Loucy (cell line): ENCODE measurements at regions not wholly inside any gene's neighbourhood (a gene's known extent, or its start where the extent isn't known, plus 50 kb on each side); places are given as distances from the start of the nearest gene placed in this dataset.

Experiments used
- H2AFZ ChIP-seq: fragments of 200-600 bp; sonication (generic); 2 replicates; pipeline ENCODE4 v1.6.0; 2016; ENCODE audit warnings: antibody characterized with exemption, mild to moderate bottlenecking, low read length, moderate library complexity
- H3F3A ChIP-seq: fragments of 200-600 bp; 2 replicates; pipeline ENCODE4 v1.6.0; 2016; ENCODE audit warnings: antibody characterized with exemption, low read depth, mild to moderate bottlenecking
- H3K27me3 ChIP-seq: fragments of 200-600 bp; sonication (generic); 2 replicates; pipeline ENCODE4 v1.6.1; 2014; ENCODE audit warnings: low read length, mild to moderate bottlenecking; ENCODE audit not compliant: insufficient read depth, poor library complexity, severe bottlenecking
- H3K36me3 ChIP-seq: fragments of 200-600 bp; sonication (generic); 2 replicates; pipeline ENCODE4 v1.6.1; 2016; ENCODE audit warnings: low read length; ENCODE audit not compliant: insufficient read depth
- H3K4me1 ChIP-seq: fragments of 200-600 bp; sonication (generic); 2 replicates; pipeline ENCODE4 v1.5.1; 2014; ENCODE audit warnings: low read length, mild to moderate bottlenecking; ENCODE audit not compliant: insufficient read depth, poor library complexity, severe bottlenecking
- H3K4me2 ChIP-seq: fragments of 200-600 bp; sonication (generic); 2 replicates; pipeline ENCODE4 v1.6.0; 2014; ENCODE audit warnings: antibody characterized with exemption, low read length, low read depth, mild to moderate bottlenecking; ENCODE audit not compliant: poor library complexity, severe bottlenecking
- H3K4me3 ChIP-seq: fragments of 200-600 bp; sonication (generic); 2 replicates; pipeline ENCODE4 v1.5.1; 2014; ENCODE audit warnings: low read length, mild to moderate bottlenecking, mixed read lengths; ENCODE audit not compliant: poor library complexity, severe bottlenecking
- H3K79me2 ChIP-seq: fragments of 200-600 bp; sonication (generic); 2 replicates; pipeline ENCODE4 v1.6.1; 2014; ENCODE audit warnings: low read length; ENCODE audit not compliant: insufficient read depth
- H3K9ac ChIP-seq: fragments of 200-600 bp; sonication (generic); 2 replicates; pipeline ENCODE4 v1.6.0; 2014; ENCODE audit warnings: mild to moderate bottlenecking, low read depth, low read length, moderate library complexity; ENCODE audit not compliant: poor library complexity, severe bottlenecking
- H3K9me2 ChIP-seq: fragments of 200-600 bp; sonication (generic); replicated peaks from 2 replicates; pipeline ENCODE4 v1.6.1; 2016; ENCODE audit warnings: low read depth, low read length, mixed read lengths
- H3K9me3 ChIP-seq: fragments of 200-600 bp; sonication (generic); 2 replicates; pipeline ENCODE4 v1.6.1; 2014; ENCODE audit warnings: mild to moderate bottlenecking, antibody characterized with exemption, low read length, low read depth; ENCODE audit not compliant: insufficient read depth
- H4K20me1 ChIP-seq: fragments of 200-600 bp; sonication (generic); 2 replicates; pipeline ENCODE4 v1.6.0; 2014; ENCODE audit warnings: antibody characterized with exemption, low read length, mild to moderate bottlenecking; ENCODE audit not compliant: insufficient read depth, poor library complexity, severe bottlenecking
- CTCF ChIP-seq: fragments of 200-600 bp; sonication (generic); conservative IDR thresholded peaks from 2 replicates; pipeline ENCODE4 v1.5.1; 2014; ENCODE audit warnings: mild to moderate bottlenecking, antibody characterized with exemption, low read length
- EZH2phosphoT487 ChIP-seq: fragments of 200-600 bp; IDR thresholded peaks from 2 replicates; pipeline ENCODE4 v1.6.1; 2018; ENCODE audit warnings: antibody characterized with exemption, mild to moderate bottlenecking, moderate library complexity, borderline replicate concordance

- H3K9me2 ChIP-seq = no peaks in the 10 kb centered on the region
- H3K4me1 ChIP-seq = peaks cover 13% of the 10 kb centered on the region
- no peak overlapping the region for H3K9ac ChIP-seq
- H2AFZ ChIP-seq = no peak overlapping the region
- H3K36me3 ChIP-seq = no peaks in the 10 kb centered on the region
- no peak for TF ChIP-seq CTCF
- no peak for TF ChIP-seq EZH2phosphoT487
- no peaks in the 10 kb centered on the region for H3K27me3 ChIP-seq
- no peaks in the 10 kb centered on the region for H3K79me2 ChIP-seq
- H3K9me3 ChIP-seq = no peaks in the 10 kb centered on the region
- H3K4me2 ChIP-seq = no peak overlapping the region
- H3F3A ChIP-seq = no peaks in the 10 kb centered on the region
- no peak overlapping the region for H3K4me3 ChIP-seq
- H4K20me1 ChIP-seq = no peaks in the 10 kb centered on the region
Measured at GRCh38 chr1:185435696-185436379, 118.8 kb upstream of the IVNS1ABP start.

- no peak overlapping the region for H3K4me3 ChIP-seq
- TF ChIP-seq CTCF (no peak), EZH2phosphoT487 (no peak)
- no peaks in the 10 kb centered on the region for H3K36me3 ChIP-seq
- H3K4me2 ChIP-seq = no peak overlapping the region
- H3K9me2 ChIP-seq = no peaks in the 10 kb centered on the region
- no peaks in the 10 kb centered on the region for H3K27me3 ChIP-seq
- no peak overlapping the region for H3K9ac ChIP-seq
- H3F3A ChIP-seq = no peaks in the 10 kb centered on the region
- no peak overlapping the region for H2AFZ ChIP-seq
- H3K4me1 ChIP-seq = peaks cover 13% of the 10 kb centered on the region
- no peaks in the 10 kb centered on the region for H3K79me2 ChIP-seq
- no peaks in the 10 kb centered on the region for H4K20me1 ChIP-seq
- no peaks in the 10 kb centered on the region for H3K9me3 ChIP-seq
Measured at GRCh38 chr1:185434721-185435120, 117.7 kb upstream of the IVNS1ABP start.

- no peak overlapping the region for H2AFZ ChIP-seq
- TF ChIP-seq CTCF (no peak), EZH2phosphoT487 (no peak)
Measured at GRCh38 chr1:185433667-185434066, 116.6 kb upstream of the IVNS1ABP start.

More at GRCh38 chr1:185433667-185434066, 116.6 kb upstream of the IVNS1ABP start:
- no peaks in the 10 kb centered on the region for H3K36me3 ChIP-seq
- H3F3A ChIP-seq = no peaks in the 10 kb centered on the region
- H3K9ac ChIP-seq = no peak overlapping the region
- H3K79me2 ChIP-seq = no peaks in the 10 kb centered on the region
- no peaks in the 10 kb centered on the region for H3K27me3 ChIP-seq
- H4K20me1 ChIP-seq = no peaks in the 10 kb centered on the region
- no peaks in the 10 kb centered on the region; the same call in 1 of the 2 replicates for H3K9me3 ChIP-seq
- peaks cover 2% of the 10 kb centered on the region for H3K4me1 ChIP-seq
- no peaks in the 10 kb centered on the region for H3K9me2 ChIP-seq
- no peak overlapping the region for H3K4me3 ChIP-seq
- no peak overlapping the region for H3K4me2 ChIP-seq
